Ecto neural progenitor cell (in vitro differentiated cells): ENCODE measurements at regions not wholly inside any gene's neighbourhood (a gene's known extent, or its start where the extent isn't known, plus 50 kb on each side); places are given as distances from the start of the nearest gene placed in this dataset.
"Not testable (repeated sequence)": the region's sequence is repeated elsewhere in the genome, so short reads cannot be mapped to it uniquely, and the experiment has no call there.

ENCODE experiments used
- DNase-seq: peaks from one replicate; pipeline ENCODE4 v3.0.0-alpha.2; 2018; ENCODE audit warnings: low spot score

DNA sequence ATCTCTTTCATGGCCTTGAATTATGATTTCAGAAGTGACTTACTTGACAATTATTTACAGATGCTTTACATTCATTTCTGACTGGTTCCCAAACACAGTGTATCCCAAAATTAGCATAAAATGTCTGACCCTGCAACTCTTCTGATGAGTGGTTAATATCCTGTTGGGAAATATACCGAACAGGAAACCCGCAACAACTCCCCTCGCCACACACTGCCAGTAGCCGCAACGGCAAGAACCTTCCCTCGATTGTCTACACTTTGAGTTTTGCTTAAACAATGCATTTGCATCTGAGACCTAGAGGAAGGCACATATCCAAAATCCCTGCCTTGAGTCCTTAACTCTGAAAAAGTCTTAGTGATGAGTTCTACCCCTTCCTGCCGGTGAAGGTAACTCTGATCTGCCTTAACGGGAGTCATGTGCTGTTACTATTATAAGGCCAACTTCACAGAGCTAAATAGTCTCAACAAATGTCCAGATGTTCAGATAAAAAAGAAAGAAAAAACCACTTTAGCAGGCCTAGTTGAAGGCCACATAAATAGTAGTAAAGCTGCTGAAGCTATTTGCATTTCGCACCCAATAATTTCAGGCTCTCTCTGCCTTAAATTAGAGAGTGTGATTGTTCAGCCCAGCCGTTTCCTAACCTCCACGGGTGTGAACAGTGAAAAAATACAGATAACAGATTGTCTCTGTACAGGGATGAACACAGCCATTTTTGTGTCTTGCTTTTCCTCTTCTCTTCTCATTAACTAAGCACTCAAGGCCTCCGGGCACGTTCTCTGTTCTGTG lies 321.1 kb downstream of the HS3ST3B1 start:
- DNase-seq, result no peak

DNA sequence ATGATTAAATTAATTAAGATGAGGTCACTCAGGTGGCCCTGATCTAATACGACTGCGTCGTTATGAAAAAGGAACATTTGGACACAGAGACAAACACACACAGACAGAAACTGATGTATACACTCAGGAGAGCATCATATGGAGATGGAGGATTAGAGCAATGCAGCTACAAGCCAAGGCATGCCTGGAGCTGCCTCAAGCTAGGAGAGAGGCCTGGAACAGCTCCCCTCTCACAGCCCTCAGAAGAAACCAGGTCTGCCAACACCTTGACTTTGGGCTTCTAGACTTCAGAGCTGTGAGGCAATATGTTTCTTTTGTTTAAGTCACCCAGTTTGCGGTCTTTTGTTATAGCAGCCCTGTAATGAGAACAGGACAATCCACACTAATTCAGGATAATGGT lies 318.9 kb downstream of the HS3ST3B1 start:
- no peak for DNase-seq

DNA sequence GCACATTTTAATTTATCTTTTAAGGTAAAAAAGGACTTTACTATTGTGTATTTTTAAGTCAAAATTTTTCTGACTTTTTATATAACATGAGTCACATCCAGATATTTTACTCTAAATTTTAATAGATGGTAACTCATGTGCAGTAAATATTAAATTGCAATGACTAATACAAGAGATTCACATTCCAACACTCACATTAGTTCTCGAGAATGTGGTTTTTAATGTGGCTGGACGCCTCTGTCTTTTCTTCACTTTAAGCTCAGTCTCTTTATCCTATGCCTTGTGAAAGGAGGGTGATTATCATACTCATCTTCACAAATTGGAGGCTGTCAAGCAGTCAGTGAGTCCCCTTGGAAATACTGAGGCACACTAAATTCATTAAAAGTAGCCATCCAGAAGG lies 315.6 kb downstream of the HS3ST3B1 start:
- DNase-seq, result no peak

DNA sequence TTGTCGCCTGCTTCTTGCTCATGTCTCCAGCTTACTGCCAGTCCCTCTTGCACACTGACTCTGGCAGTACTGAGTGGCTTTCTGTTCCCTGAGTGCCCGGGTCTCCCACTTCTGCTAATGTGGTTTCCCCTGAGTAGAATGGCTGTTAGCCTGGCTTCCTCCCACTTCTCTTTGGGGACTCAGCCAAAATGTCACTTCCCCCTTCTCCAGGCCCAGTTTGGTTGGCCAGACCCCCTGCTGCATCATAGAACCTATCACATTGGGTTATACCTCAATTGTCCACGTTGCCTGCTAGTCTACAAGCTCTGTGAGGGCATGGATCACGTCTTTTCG lies 304.4 kb downstream of the HS3ST3B1 start:
- no peak for DNase-seq

DNA sequence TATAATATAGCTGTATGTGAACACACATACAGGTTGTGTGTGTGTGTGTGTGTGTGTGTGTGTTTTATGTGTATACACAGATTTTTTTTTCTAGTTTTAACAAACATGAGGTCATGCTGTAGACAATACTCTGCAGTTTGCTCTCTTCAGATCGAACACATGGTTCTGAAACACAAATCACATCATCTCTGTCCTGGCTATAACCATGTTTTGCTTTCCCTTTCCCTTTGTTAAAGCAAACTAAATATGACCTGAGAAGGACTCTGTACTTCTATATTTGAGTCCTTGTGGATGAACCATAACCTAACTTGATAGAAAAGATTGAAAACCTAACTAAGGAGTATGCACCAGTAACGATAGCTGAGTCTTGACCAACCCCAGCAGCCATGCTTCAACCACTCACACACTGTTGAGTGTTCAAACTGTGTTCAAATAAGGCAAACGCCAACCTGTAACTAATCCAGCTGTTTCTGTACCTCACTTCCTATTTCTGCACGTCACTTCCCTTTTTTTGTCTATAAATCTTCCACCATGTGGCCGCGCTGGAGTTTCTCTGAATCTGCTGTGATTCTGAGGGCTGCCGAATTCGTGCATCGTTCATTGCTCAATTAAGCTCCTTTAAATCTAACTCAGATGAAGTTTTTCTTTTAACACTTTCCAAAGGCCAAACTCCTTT lies 303.8 kb downstream of the HS3ST3B1 start:
- DNase-seq, result no peak

DNA sequence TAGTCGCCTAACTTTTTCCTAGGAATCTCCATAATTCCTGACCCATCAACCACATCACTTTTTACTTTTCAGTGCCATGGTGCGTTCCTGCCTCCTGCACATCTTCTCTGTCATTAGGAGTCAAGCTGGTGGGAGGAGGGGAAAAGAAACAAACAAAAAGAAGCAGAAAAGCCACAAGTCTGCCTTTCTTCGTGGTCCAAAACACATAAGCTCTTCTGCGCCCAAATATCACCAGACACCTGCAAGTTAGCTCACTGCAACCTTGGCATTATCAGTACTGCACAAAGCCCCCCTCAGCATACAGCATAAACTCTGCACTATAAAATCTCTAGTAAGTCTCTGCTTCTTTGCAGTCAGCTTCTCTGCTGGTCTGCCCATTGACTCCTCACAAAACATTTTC lies 295.3 kb downstream of the HS3ST3B1 start:
- DNase-seq, result no peak

DNA sequence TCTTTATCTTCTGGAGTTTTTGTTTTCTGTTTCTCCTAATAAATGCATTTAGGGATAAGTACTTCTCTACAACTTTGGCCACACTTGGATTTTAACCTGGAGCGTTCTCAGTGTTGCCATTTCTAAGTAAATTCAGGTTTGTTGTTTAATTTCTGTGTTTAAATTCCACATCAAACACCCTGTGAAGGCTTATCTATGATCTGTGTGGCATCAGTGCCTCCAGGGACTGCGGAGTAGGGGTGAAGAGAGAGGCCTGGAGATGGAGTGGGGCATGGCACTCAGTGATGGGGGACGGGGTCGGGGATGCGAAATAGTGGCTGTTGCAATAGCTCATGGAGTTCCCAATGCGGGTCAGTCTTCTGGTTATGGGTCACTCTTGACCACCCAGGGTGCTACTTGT lies 294.8 kb downstream of the HS3ST3B1 start:
- no peak for DNase-seq

DNA sequence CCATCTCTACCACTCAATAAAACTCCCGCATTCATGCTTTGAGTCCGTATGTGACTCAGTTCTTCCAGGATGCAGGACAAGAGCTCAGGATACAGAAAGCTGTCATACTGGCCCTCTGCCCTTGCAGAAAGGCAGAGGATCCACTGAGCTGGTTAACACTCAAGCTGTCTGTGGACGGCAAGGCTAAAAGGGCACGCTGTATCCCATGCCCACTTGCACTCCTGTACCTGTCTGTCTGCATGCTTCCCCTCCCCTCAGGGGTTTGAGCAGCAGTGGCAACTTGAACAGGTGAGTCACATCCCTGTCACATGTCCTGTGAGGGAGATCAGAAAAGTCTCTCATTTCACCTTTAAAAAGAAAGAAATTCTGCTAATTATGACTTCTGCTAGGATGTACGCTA lies 293.8 kb downstream of the HS3ST3B1 start:
- DNase-seq, result no peak

DNA sequence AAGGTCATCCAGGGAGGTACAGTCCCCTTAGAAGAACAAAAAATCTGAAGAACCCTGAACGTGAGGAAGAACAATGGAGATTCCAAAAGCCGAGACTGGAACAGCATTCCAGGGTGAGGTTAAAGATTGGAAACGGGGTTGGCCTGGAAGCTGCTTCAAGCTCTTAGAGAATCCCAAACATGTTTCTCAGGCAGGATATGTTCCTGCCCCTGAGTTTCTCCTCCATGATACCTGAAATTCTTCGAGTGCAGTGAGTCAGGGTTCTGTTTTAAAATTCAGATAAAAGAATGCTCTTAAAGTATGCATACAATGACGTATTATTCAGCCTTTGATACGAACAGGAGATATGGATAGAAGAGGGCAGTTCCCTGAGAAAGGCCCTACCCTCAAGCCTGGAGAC lies 293.1 kb downstream of the HS3ST3B1 start:
- DNase-seq, result no peak

DNA sequence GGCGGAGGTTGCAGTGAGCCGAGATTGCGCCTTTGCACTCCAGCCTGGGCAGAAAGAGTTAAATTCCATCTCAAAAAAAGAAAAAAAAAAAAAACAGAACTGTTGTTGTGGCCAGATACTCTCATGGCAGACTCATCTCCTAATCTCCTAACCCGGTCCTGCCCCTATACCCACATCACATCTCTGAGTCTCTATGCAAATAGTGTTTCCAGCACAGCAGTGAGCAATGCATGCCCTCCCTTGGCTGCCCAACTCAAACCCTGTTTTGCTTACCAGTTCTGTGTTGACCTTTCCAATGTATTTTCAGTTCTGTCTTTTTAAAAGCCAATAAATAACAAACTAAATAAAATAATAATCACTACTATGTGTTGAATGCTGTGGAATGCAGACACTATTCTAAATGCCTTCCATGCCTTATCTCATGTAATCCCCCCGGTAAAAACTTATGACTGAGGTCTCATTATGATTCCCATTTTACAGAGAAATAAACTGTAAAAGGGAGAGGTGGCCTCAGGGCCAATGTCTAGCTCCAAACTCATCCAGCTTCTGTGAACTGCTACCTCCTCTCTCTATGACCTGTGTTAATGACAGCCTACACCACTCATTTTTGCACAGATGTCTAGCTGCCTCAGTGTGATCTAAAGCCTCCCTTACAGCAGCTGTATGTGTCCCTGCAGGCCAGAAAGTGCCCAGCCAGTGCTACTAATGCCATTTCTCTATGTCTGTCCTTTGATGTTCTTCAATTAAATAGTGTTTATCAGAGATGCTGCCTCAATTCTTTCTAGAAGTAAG lies 289.8 kb downstream of the HS3ST3B1 start:
- no peak for DNase-seq

DNA sequence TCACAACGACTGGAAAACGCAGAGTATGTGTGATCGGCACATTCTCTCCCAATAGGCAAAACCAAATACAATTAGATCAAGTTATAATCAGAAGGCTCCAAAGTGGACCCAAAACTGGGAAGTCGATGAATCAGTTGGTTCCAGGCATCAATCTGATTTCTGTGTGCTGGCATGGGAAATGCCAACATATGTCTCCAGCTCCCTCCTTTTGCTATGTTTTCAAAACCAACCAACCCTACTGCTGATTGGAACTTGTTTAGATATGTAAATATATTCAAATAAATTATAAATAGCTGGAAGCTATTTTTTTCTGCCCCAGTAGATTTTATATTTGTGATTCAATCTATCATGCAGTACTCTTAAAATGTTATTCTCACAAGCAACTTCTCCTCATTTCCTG lies 284.2 kb downstream of the HS3ST3B1 start:
- DNase-seq, result no peak

DNA sequence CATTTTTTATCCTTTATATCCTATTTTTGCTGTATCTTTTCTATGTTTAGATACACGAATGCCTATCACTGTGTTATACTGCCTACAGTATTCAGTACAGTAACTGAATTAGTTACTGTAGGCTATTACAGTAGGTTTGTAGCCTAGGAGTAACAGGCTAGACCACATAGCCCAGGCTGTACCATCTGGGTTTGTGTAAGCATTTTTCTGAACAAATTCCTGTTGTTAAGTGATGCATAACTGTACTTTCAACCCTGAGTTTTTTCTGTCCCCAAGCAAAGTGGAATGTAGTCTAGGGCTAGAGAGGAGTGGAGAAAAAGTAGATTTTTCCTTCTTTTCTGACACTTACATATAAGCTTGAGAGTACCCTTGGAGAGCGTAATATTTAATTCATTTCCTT lies 282.1 kb downstream of the HS3ST3B1 start:
- no peak for DNase-seq

DNA sequence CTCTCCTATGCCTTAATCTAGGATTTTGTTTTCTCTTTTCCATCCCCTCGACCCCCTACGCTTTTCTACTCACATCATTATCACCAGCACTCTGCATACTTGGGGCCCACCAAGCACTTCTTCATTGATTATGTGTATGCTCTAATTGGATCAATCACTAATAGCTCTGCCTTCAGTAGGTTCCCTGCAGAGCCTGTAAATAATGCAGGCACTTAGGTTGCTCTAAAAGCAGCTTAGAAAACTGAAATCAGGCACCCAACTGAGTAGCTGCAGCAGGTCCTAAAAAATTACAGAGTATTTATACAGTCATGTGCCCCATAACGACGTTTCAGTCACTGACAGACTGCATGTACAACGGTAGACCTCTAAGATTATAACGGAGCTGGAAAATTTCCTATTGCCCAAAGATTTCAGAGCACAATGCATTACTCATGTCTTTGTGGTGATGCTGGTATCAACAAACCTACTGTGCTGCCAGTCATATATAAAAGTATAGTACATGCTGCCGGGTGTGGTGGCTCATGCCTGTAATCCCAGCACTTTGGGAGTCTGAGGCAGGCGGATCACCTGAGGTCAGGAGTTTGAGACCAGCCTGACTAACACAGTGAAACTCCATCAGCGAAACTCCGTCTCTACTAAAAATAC lies 280.4 kb downstream of the HS3ST3B1 start:
- no peak for DNase-seq

DNA sequence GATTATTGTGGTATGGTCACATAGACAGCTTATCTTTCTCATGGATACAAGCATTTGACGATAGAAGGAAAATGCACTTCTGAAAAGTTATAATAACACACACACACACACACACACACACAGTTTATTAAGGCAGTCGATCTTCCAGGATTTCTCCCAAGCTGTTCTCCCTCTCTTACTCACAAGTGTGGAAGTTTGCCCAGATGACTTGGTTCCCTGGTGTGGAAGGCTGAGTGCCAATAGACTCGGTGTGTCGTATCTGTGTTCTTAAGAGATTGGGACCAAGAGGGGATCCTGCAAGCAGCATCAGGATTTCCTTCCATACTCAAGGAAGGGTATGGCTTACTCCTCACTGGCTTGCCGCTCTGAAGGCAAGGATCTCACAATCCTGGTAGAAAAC lies 279.6 kb downstream of the HS3ST3B1 start:
- DNase-seq, result no peak

DNA sequence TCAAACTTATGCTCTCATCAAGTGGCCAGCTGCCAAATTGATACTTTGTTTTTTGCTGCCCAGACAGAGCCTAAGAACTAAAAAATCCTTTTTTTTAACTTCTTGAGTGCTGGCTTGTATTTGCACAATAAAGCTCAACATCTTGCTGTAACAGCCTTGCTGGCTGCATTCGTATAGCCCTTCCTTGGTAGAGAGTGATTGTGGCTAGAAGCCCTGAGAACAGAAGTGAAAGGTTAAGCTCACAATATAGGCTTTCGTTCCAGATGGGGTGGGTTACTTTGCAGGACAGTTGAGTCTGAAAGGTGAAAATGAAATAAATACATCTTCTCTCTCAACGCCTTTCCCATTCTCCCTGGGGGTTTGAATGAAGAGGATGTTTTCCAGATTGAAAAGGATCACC lies 278.8 kb downstream of the HS3ST3B1 start:
- no peak for DNase-seq

DNA sequence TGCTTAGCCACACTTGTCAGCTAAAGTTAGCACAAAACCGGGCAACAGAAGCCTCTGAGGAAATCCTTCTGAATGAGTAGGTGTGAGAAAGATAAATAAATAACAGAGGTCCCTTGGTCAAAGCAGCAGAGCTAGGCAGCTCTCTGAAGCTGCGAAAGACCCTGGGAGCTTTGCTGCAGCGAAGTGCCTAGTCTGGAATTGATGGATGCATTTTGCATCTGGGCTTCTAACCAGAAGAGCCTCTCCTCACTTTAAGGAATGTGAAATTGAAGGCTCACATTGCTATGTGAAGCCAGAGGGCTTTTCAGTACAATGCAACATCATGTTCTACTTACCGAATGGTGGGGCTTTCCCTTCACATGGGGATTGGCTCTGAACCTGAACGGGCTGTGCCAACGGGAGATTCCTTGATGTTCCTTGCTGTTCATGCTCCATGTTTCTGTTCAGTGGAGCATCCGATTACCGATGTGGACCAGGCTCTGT lies 274.6 kb downstream of the HS3ST3B1 start:
- DNase-seq, result no peak

DNA sequence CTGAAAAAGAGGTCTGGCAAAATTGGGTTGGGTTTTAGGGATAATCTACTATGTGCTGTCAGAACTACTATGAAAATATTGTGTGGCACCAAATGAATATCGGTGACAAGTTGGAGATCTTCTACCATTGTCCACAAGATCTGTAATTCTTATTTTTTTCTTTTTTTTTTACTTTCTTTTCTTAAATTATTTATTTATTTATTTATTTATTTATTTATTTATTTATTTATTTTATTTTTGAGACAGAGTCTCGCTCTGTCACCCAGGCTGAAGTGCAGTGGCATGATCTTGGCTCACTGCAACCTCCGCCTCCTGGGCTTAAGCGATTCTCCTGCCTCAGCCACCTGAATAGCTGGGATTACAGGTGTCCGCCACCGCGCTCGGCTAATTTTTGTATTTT lies 259.4 kb downstream of the HS3ST3B1 start:
- not testable (repeated sequence) for DNase-seq

DNA sequence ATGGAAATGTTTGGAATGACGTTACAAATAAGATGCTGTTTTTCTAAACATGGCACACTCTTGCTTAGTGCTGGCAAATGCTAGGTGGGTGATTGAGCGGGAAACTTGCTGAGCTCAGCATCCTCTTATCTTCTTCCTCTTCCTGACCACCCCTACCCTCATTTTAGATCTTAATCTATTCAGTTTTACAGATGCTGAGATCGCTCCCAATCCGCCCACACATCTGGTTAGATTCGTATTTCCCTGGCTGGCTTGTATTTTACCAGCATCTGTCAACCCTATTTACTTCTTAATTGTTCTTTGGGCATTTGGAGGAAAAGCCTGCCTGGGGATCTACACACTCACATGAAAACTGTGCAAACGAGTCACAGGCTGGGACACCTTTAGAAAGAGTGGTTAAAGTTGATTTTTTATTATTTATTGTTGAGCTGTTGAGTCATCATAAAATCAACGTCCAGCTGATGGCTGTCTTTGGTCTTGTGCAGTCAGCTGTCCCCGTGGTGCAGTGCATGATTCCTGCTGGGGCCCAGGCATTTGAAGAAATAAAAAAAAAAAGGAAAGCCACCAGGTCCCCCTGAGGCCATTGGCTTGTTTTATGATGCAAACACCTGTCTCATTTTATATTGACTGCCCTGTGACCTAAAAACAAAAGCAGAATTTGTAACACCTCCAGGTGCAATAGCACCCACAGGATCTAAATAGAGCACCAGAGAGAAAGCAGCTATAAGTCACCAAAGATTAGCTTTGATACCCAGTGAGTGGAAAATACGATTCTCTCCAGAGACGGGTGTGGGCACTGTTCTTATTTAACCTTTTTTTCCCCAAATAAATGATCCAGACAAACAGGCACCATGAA lies 258.6 kb downstream of the HS3ST3B1 start:
- no peak for DNase-seq

DNA sequence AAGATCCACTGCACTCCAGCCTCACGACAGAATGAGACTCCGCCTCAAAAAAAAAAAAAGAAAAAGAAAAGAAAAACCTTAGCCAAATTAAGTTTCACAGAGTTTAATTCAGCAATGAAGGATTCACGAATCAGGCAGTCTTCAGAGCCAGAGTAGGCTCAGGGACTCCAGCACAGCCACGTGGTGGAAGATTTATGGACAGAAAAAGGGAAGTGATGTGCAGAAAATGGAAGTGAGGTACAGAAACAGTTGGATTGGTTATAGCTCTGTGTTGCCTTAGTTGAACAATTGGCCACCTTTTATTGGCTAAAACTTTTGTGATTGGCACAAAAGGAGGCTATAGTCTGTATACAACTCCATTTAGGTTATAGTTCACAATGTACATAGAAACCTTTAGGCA lies 256.6 kb downstream of the HS3ST3B1 start:
- DNase-seq, result no peak

DNA sequence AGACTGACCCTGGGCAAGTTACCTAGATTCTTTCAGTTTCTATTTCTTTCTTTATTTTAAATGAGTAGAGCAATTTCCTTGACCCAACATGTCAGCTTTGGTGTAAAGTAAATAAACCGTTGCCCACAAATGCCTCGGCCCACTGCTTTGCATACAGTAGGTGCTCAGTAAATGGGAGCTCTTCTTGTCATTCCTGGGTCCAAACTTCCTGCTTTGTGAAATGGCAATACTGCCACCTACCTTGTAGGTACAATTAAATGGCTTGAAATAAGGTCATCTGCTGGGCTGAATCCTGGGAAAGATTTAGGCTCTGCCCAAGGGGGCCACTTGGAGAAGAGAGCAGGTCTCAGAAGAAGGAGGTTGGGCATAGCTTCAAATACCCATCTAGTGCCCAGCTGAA lies 253.0 kb downstream of the HS3ST3B1 start:
- DNase-seq, result no peak

DNA sequence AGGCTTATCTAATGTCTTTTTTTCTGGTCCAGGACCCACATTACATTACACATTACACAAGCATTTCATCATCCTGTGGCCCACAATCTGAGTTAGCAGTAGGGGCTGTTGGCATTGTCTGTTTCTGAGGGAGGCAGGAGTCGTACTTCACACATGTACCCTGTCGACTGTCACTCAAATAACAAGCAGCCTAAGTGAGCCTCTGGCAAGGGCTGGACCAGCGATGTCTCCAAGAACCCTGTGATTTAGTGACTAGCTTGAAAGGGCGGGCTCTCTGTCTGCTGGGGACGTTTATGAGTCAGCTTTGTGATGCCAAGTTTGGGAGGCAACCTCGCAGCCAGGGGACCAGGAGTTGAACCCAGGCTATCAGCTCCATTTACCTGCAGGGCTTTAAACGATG lies 251.4 kb downstream of the HS3ST3B1 start:
- DNase-seq, result no peak

DNA sequence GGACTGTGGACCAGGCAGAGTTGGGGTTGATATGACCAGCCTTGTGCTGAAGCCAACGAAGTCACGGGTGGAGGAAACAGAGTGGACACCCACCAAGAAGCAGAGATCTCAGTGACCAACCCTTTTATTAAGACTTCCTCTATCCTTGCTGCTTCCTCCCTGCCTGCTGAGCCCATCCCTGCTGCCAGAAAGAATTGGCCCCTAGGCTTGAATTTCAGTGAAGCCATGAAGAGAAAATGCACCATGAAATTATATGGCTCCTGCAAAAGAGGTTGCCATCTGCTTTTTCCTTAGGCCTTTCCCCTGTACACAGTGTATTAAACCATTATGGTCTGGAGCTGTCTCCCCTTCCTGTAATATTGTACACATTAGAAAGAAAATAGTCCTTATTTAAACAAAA lies 246.7 kb downstream of the HS3ST3B1 start:
- no peak for DNase-seq
